K562 (cell line): ENCODE measurements at regions not wholly inside any gene's neighbourhood (a gene's known extent, or its start where the extent isn't known, plus 50 kb on each side); places are given as distances from the start of the nearest gene placed in this dataset.

Source experiments
- ATF1 ChIP-seq, 2 experiments: fragments of 450-650 bp in 1 of 2; IDR thresholded peaks; 2 replicates each; pipeline ENCODE4 v1.6.1; 2016; ENCODE audit warnings: missing compliant biosample characterization in 1 of 2, missing genetic modification characterization in 1 of 2
- ZBED1 ChIP-seq: IDR thresholded peaks from 2 replicates; pipeline ENCODE4 v1.6.1; 2014
- ZNF263 ChIP-seq: sonication (generic); formaldehyde crosslinking; IDR thresholded peaks from 2 replicates; pipeline ENCODE4 v1.8.0; 2022; ENCODE audit warnings: mild to moderate bottlenecking, missing genetic modification reagents, borderline replicate concordance
- TF ChIP-seq, protein P1 (sequence below): sonication (generic); formaldehyde crosslinking; IDR thresholded peaks from 2 replicates; pipeline ENCODE4 v1.8.0; 2022; ENCODE audit warnings: missing genetic modification reagents, mild to moderate bottlenecking, moderate library complexity, borderline replicate concordance

DNA sequence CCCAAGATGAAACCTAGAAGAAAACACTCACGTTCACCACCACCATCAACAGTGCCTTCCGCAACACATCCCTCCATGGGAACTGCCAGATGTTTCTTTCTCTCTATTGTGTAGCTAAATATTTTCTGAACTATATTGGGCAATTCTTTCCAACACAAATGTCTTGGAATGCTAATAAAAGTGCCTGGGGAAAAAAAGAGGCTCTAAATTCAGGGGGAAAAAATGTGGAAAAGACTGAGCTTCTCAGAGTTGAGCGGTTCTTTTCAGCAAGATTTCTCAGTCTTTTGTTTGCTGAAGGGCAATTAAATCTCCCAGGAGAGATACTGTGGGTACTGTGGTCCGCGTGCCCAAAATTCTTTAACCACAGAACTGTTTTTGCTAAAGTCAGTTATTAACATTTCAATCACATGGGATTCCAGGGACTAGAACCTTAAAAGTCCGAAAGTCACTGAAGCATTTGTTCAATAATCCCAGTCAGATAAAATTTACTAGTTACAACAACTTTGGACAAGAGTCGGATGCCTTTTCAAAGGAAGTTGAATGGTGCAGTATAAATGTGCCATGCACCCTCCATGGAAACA is 51.9 kb upstream of the DHRSX start:
- TF ChIP-seq ZBED1 (no peak), ATF1 (CRISPR knock-in tag; IDR thresholded peaks at IDR 0.05) (no peak), ATF1 (tag; IDR thresholded peaks at IDR 0.05) (no peak), ZNF263 (CRISPR knock-in tag) (no peak)
- TF ChIP-seq, protein P1, sequence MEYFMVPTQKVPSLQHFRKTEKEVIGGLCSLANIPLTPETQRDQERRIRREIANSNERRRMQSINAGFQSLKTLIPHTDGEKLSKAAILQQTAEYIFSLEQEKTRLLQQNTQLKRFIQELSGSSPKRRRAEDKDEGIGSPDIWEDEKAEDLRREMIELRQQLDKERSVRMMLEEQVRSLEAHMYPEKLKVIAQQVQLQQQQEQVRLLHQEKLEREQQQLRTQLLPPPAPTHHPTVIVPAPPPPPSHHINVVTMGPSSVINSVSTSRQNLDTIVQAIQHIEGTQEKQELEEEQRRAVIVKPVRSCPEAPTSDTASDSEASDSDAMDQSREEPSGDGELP: no peak
